ENCODE measurements at regions not wholly inside any gene's neighbourhood (a gene's known extent, or its start where the extent isn't known, plus 50 kb on each side); places are given as distances from the start of the nearest gene placed in this dataset.

DNA sequence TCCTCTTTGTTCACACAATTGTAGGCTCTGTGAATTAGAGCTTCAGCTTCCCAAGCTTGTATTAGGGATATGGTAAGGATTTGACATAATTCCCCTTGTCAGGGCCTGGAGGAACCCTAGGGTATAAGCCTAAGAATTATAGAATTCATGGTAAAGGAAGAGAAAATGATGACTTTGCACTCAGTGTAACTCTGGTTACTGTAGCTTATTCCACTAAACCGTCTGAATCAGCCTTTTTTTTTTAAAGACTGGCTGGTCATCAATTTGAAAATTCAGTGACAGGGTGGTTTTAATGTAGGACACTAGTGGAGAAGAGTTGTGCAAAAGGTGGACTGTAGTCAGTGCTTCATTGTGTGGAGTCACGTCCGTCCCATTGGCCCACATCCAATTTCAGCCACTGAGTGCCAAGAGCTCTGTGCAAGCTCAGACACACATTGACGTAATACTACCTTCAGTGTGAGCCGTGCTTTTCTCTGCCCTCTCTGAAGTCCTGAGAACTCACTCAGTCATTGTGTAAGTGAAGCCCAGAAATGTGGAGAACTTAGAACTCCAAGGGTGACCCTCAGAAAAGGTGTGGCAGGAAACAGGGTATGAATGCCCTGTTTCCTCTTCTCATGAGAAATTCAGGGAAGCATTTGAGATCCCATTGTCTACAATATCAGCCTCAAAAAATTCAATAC lies 449.8 kb downstream of the C4orf33 start:
- no peaks in the 10 kb centered on the region for H3K27me3 ChIP-seq
- intact Hi-C loops (cut with DNase I; ENCODE audit: low total_unique reads), result no loop called here
- no peak overlapping the region for H3K4me3 ChIP-seq
- TF ChIP-seq, protein P1, sequence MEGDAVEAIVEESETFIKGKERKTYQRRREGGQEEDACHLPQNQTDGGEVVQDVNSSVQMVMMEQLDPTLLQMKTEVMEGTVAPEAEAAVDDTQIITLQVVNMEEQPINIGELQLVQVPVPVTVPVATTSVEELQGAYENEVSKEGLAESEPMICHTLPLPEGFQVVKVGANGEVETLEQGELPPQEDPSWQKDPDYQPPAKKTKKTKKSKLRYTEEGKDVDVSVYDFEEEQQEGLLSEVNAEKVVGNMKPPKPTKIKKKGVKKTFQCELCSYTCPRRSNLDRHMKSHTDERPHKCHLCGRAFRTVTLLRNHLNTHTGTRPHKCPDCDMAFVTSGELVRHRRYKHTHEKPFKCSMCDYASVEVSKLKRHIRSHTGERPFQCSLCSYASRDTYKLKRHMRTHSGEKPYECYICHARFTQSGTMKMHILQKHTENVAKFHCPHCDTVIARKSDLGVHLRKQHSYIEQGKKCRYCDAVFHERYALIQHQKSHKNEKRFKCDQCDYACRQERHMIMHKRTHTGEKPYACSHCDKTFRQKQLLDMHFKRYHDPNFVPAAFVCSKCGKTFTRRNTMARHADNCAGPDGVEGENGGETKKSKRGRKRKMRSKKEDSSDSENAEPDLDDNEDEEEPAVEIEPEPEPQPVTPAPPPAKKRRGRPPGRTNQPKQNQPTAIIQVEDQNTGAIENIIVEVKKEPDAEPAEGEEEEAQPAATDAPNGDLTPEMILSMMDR (IDR thresholded peaks at IDR 0.05), result no peak
- TF ChIP-seq POLR2AphosphoS5 (IDR thresholded peaks at IDR 0.05), result no peak
- no peak for TF ChIP-seq POLR2A (IDR thresholded peaks at IDR 0.05)
- DNase-seq (ENCODE audit: low spot score in 2 of 2), result peak in 1 of 2 donors; percentile 47
- H3K36me3 ChIP-seq, result no peaks in the 10 kb centered on the region
- no peaks in the 10 kb centered on the region for H3K4me1 ChIP-seq
- H3K27ac ChIP-seq, result no peak overlapping the region
- H3K9me3 ChIP-seq, result no peaks in the 10 kb centered on the region

DNA sequence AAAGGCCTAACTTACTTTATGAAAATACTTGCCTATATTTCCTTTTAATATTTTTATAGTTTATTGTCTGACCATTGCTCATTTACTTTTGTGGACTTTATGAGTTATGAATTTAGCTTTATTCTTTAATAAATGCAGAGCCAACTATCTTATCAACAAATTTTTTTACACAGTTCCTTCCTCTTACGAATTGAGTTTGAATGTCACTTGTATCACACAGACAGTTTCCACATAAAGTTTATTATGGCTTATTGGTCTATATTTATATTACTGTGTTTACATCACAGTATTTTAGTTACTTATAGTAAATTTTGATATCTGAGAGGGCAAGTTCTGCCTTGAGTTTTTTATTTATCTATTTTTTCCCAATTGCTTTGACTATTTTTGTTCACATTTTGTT lies 450.6 kb downstream of the C4orf33 start:
- no peak for DNase-seq (ENCODE audit: low spot score in 2 of 2)
- Histone ChIP-seq H3K4me3 (no peak overlapping the region), H3K36me3 (no peaks in the 10 kb centered on the region), H3K27ac (no peak overlapping the region), H3K4me1 (no peaks in the 10 kb centered on the region), H3K9me3 (no peaks in the 10 kb centered on the region), H3K27me3 (no peaks in the 10 kb centered on the region)
- intact Hi-C loops (cut with DNase I; ENCODE audit: low total_unique reads), result no loop called here
- TF ChIP-seq, protein P1 (IDR thresholded peaks at IDR 0.05), result no peak
- TF ChIP-seq POLR2AphosphoS5 (IDR thresholded peaks at IDR 0.05) (no peak), POLR2A (IDR thresholded peaks at IDR 0.05) (no peak)

DNA sequence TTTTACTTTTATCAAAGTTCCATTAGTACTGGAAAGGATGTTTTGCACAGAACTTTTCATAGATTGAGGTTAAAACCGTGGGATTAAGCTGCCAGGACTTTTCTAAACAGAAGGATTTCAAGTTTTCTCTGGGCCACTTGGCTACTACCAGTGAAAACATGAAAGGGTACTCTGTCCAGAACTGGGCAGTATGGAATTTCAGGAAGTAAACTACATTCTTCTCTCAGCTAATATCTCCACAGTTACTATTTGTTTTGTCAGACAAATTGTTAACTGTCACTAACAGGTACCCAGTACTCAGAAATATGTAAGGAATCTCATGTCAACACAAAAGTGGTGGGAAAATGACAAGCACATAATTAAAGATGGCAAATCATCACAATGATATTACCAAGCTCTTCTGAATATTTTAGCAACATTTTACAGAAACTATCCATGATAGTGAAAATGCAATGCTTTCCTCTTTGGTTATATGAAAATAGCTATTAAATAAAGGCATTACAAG lies 454.4 kb downstream of the C4orf33 start:
- Histone ChIP-seq H3K27me3 (no peaks in the 10 kb centered on the region), H3K9me3 (no peaks in the 10 kb centered on the region), H3K36me3 (no peaks in the 10 kb centered on the region), H3K27ac (no peak overlapping the region), H3K4me3 (no peak overlapping the region), H3K4me1 (no peaks in the 10 kb centered on the region)
- DNase-seq (ENCODE audit: low spot score in 2 of 2), result no peak
- intact Hi-C loops (cut with DNase I; ENCODE audit: low total_unique reads), result no loop called here
- TF ChIP-seq, protein P1 (IDR thresholded peaks at IDR 0.05), result no peak
- TF ChIP-seq POLR2AphosphoS5 (IDR thresholded peaks at IDR 0.05), result no peak
- no peak for TF ChIP-seq POLR2A (IDR thresholded peaks at IDR 0.05)

DNA sequence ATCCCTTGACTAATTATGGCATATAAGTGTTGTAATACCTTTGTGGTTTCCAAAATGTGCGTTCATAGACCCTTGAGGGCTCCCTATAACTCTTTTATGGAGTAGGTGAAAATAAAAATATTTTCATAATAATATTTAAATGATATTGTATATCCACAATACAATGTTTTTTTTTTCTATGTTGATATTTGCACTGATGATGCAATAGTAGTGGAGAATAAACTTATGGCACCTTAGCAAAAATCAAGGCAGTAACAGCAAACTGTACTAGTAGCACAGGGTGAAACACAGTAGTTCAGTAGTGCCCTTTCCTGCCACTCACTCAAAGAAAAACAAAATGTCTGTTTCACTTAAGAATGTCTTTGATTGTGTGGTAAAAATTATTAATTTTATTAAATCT lies 465.3 kb downstream of the C4orf33 start:
- TF ChIP-seq, protein P1 (IDR thresholded peaks at IDR 0.05), result no peak
- TF ChIP-seq POLR2AphosphoS5 (IDR thresholded peaks at IDR 0.05), result no peak
- no peak for TF ChIP-seq POLR2A (IDR thresholded peaks at IDR 0.05)
- intact Hi-C loops (cut with DNase I; ENCODE audit: low total_unique reads), result no loop called here

DNA sequence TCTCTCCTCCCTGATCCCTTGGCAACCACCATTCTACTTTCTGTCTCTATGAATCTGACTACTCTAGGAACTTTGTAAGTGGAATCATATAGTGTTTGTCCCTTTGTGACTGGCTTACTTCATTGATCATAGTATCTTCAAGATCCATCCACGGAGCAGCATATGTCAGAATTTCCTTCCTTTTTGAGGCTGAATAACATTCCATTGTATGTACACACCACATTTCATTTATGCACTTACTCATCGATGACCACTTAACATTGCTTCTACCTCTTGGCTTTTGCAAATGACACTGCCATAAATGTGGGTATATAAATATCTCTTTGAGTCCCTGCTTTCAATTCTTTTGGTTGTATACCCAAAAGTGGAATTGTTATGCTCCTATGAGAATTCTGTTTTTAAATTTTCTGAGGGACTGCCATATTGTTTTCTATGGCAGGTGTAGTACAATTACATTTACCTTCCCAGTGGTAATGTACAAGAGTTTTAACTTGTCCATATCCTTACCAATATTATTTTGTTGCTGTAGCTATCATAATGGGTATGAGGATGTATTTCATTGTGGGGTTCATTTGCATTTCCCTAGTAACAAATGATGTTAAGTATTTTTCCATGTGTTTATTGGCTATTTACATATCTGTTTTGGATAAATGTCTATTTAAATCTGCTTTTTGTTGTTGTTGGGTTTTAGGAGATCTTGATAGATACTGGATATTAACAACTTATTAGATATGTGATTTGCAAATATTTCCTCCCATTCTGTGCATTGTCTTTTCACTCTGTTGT lies 466.1 kb downstream of the C4orf33 start:
- H3K27ac ChIP-seq, result no peak overlapping the region
- no peaks in the 10 kb centered on the region for H3K36me3 ChIP-seq
- TF ChIP-seq POLR2AphosphoS5 (IDR thresholded peaks at IDR 0.05), result no peak
- TF ChIP-seq POLR2A (IDR thresholded peaks at IDR 0.05), result no peak
- TF ChIP-seq, protein P1 (IDR thresholded peaks at IDR 0.05), result no peak
- DNase-seq (ENCODE audit: low spot score in 2 of 2), result no peak
- H3K4me3 ChIP-seq, result no peak overlapping the region
- intact Hi-C loops (cut with DNase I; ENCODE audit: low total_unique reads), result no loop called here
- H3K9me3 ChIP-seq, result no peaks in the 10 kb centered on the region
- H3K4me1 ChIP-seq, result no peaks in the 10 kb centered on the region
- no peaks in the 10 kb centered on the region for H3K27me3 ChIP-seq

More for the DNA sequence above, 465.3 kb downstream of the C4orf33 start:
- DNase-seq (ENCODE audit: low spot score in 2 of 2), result no peak
- Histone ChIP-seq H3K4me1 (no peaks in the 10 kb centered on the region), H3K9me3 (no peaks in the 10 kb centered on the region), H3K36me3 (no peaks in the 10 kb centered on the region), H3K4me3 (no peak overlapping the region), H3K27ac (no peak overlapping the region), H3K27me3 (no peaks in the 10 kb centered on the region)
